Ectodermal cell (in vitro differentiated cells): ENCODE measurements at regions not wholly inside any gene's neighbourhood (a gene's known extent, or its start where the extent isn't known, plus 50 kb on each side); places are given as distances from the start of the nearest gene placed in this dataset.
A peak's percentile ranks its signal among the peaks of the same experiment; 100 is the strongest.

Experiments
- H3K27ac ChIP-seq: 2 replicates; pipeline ENCODE4 v1.7.0; 2013; ENCODE audit warnings: mild to moderate bottlenecking, low read depth, low read length; ENCODE audit not compliant: insufficient read depth, poor library complexity, severe bottlenecking
- H3K27me3 ChIP-seq: 2 replicates; pipeline ENCODE4 v1.7.0; 2013; ENCODE audit warnings: mild to moderate bottlenecking, low read length; ENCODE audit not compliant: insufficient read depth, control insufficient read depth, poor library complexity, severe bottlenecking
- H3K36me3 ChIP-seq: one replicate; pipeline ENCODE4 v1.7.0; 2013; ENCODE audit warnings: low read length; ENCODE audit not compliant: control insufficient read depth, insufficient read depth
- H3K4me1 ChIP-seq: one replicate; pipeline ENCODE4 v1.7.0; 2013; ENCODE audit warnings: low read length; ENCODE audit not compliant: control insufficient read depth, insufficient read depth
- H3K4me3 ChIP-seq: 2 replicates; pipeline ENCODE4 v1.7.0; 2013; ENCODE audit warnings: low read depth, low read length, control low read depth; ENCODE audit not compliant: insufficient read depth
- H3K9me3 ChIP-seq: 2 replicates; pipeline ENCODE4 v1.7.0; 2013; ENCODE audit warnings: mild to moderate bottlenecking, low read length, moderate library complexity; ENCODE audit not compliant: control insufficient read depth
- WGBS, 2 experiments: methylation state at CpG; one replicate each; pipeline ENCODE4 v1.1.7; 2013; ENCODE audit warnings: missing lambda C conversion rate in 2 of 2; 5-methylcytosine and 5-hydroxymethylcytosine counted together

DNA sequence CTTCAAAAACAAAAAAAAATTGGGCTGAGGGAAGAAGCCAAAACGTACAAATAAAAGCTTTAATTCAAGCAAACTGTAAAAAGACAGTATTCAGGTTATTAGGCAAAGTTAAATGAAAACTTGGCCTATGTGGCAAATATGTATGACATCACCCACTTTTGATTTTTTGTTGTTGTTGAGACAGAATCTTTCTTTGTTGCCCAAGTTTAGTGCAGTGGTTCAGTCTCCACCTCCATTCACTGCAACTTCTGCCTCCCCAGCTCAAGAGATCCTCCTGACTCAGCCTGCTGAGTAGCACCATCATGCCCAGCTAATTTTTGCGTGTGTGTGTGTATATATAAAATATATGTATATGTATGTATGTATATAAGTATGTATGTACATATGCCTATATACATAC lies 440.4 kb upstream of the NRXN1 start:
- WGBS, 2 experiments: 90 to 100% methylated on average over 1 of the region's 2 CpGs
- H3K27ac ChIP-seq: no peak overlapping the region

DNA sequence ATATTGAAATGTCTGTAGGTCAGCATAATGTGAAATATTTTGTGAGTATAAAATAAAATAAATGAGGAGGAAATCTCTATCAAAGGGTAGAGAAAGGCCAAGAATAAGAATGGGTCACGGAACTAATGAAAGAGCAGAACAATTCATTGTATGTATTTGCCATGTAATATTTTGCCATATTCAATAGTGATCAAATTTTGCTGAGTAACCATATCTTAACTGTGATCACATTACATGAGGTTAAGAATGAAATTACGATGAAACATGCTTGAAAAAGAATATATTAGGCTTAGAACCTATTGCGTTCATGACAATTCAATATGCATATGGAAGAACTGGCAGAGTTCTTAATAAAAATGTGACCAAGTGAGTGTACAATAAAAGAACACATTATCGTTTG lies 437.2 kb upstream of the NRXN1 start:
- Histone ChIP-seq H3K4me3 (no peak overlapping the region), H3K27ac (no peak overlapping the region), H3K9me3 (no peaks in the 10 kb centered on the region), H3K4me1 (no peaks in the 10 kb centered on the region), H3K27me3 (no peaks in the 10 kb centered on the region), H3K36me3 (no peaks in the 10 kb centered on the region)
- WGBS, 2 experiments: 95 to 100% methylated on average over 3 to 4 of the region's 4 CpGs

More for the DNA sequence above, 440.4 kb upstream of the NRXN1 start:
- Histone ChIP-seq H3K4me3 (no peak overlapping the region), H3K4me1 (no peaks in the 10 kb centered on the region), H3K9me3 (no peaks in the 10 kb centered on the region), H3K27me3 (no peaks in the 10 kb centered on the region), H3K36me3 (no peaks in the 10 kb centered on the region)

GRCh38 chr2:51465326-51465725 lies 433.4 kb upstream of the NRXN1 start:
- no peak overlapping the region for H3K27ac ChIP-seq
- H3K9me3 ChIP-seq: no peaks in the 10 kb centered on the region
- no peaks in the 10 kb centered on the region for H3K27me3 ChIP-seq
- no peaks in the 10 kb centered on the region for H3K36me3 ChIP-seq
- H3K4me1 ChIP-seq: no peaks in the 10 kb centered on the region
- 72 to 74% methylated on average over 4 of the region's 4 CpGs for WGBS, 2 experiments
- no peak overlapping the region for H3K4me3 ChIP-seq

DNA sequence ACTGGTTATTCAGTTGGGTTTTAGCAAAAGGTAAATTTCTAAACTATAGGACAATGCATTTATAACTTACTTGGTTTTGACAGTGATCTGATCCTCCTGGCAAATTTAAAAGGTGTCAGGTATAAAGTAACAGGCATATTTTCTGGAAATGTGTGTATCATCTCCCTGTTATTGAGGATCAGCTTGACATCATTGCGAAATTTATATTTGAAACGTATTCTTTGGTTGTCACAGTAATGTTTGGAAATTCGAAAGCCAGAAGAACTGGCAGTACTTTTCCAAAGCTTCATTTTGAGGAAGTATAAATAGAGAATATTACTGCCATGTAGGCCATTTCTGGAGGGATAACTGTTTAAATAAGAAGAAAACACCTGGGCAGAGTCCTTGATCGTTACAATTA lies 422.2 kb upstream of the NRXN1 start:
- WGBS, 2 experiments: 92 to 96% methylated on average over 4 of the region's 4 CpGs
- H3K27ac ChIP-seq: no peak overlapping the region
- H3K9me3 ChIP-seq: no peaks in the 10 kb centered on the region
- no peak overlapping the region for H3K4me3 ChIP-seq
- H3K4me1 ChIP-seq: no peaks in the 10 kb centered on the region
- no peaks in the 10 kb centered on the region for H3K36me3 ChIP-seq
- H3K27me3 ChIP-seq: no peaks in the 10 kb centered on the region

DNA sequence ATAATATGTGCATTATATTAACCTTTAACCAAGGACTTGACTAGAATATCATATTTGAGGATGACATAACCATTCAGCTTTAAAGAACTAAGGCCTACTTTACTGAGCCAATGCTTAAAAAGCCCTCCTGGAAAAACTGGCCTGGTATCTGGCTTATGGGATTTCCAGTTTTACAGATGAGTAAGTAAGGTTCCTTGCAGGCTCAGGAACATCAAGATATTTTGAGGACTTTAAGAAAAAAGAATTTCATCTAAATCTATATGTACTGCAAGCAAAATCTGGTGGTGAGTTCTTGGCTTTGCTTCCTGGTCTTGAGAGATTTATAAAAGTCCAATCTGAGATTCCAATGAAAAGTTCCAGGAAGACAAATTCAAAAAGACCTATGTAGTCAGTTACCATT lies 417.0 kb upstream of the NRXN1 start:
- Histone ChIP-seq H3K36me3 (no peaks in the 10 kb centered on the region), H3K27me3 (no peaks in the 10 kb centered on the region), H3K4me1 (no peaks in the 10 kb centered on the region), H3K27ac (no peak overlapping the region), H3K4me3 (no peak overlapping the region), H3K9me3 (no peaks in the 10 kb centered on the region)

DNA sequence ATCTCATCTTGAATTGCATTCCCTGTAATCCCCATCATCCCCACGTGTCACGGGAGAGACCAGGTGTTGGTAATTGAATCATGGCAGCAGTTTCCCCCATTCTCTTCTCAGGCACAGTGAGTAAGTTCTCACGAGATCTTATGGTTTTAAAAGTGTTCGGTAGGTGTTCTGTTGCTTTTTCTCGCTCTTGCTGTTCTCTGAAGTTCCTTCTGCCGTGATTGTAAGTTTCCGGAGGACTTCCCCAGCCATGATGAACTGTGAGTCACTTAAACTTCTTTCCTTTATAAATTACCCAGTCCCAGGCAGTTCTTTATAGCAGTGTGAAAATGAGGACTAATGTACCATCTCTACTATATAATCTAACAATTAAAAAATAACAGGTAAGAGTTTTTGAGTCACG lies 409.9 kb upstream of the NRXN1 start:
- Histone ChIP-seq H3K27ac (no peak overlapping the region), H3K4me1 (no peaks in the 10 kb centered on the region), H3K27me3 (no peaks in the 10 kb centered on the region), H3K9me3 (no peaks in the 10 kb centered on the region), H3K36me3 (no peaks in the 10 kb centered on the region), H3K4me3 (no peak overlapping the region)
- whole genome bisulfite sequencing, 2 experiments: 92 to 93% methylated on average over 8 of the region's 8 CpGs

DNA sequence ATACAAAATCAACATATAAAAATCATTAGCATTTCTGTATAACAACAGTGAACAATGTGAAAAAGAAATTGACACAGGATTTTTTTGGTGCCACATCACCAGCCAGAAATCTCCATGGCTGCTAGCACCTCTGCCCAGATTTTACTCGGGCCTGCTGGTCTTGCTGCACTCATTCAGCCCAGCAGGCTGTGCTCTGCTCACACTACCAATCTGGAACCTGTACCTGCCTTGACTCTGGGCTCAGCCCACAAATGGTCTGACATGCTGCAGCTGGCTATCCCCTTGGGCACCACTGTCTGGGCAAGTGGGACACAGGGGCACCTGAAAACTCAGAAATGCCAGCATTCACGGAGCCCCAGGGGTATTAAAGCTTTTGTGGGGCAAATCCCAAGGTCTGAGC lies 392.5 kb upstream of the NRXN1 start:
- H3K27ac ChIP-seq: no peak overlapping the region
- WGBS, 2 experiments: 81% methylated on average over 2 of the region's 2 CpGs
- H3K4me3 ChIP-seq: no peak overlapping the region
- no peaks in the 10 kb centered on the region for H3K9me3 ChIP-seq
- H3K4me1 ChIP-seq: no peaks in the 10 kb centered on the region
- no peaks in the 10 kb centered on the region for H3K36me3 ChIP-seq
- no peaks in the 10 kb centered on the region for H3K27me3 ChIP-seq

- H3K27ac ChIP-seq: no peak overlapping the region
- no peaks in the 10 kb centered on the region for H3K27me3 ChIP-seq
- no peaks in the 10 kb centered on the region for H3K9me3 ChIP-seq
- WGBS, 2 experiments: 64 to 78% methylated on average over 3 of the region's 3 CpGs
- no peaks in the 10 kb centered on the region for H3K4me1 ChIP-seq
- H3K4me3 ChIP-seq: no peak overlapping the region
- no peaks in the 10 kb centered on the region for H3K36me3 ChIP-seq
These were observed 388.6 kb upstream of the NRXN1 start for GRCh38 chr2:51420511-51420910.

GRCh38 chr2:51413726-51414125 lies 381.8 kb upstream of the NRXN1 start:
- 89 to 100% methylated on average over 1 of the region's 1 CpG for WGBS, 2 experiments
- Histone ChIP-seq H3K4me3 (no peak overlapping the region), H3K9me3 (no peaks in the 10 kb centered on the region), H3K27me3 (no peaks in the 10 kb centered on the region), H3K36me3 (no peaks in the 10 kb centered on the region), H3K4me1 (no peaks in the 10 kb centered on the region), H3K27ac (no peak overlapping the region)

GRCh38 chr2:51410331-51410730 lies 378.4 kb upstream of the NRXN1 start:
- WGBS, 2 experiments: 53 to 64% methylated on average over 2 to 3 of the region's 3 CpGs
- no peaks in the 10 kb centered on the region for H3K36me3 ChIP-seq
- no peaks in the 10 kb centered on the region for H3K9me3 ChIP-seq
- H3K4me3 ChIP-seq: no peak overlapping the region
- no peaks in the 10 kb centered on the region for H3K4me1 ChIP-seq
- no peaks in the 10 kb centered on the region for H3K27me3 ChIP-seq
- H3K27ac ChIP-seq: no peak overlapping the region

DNA sequence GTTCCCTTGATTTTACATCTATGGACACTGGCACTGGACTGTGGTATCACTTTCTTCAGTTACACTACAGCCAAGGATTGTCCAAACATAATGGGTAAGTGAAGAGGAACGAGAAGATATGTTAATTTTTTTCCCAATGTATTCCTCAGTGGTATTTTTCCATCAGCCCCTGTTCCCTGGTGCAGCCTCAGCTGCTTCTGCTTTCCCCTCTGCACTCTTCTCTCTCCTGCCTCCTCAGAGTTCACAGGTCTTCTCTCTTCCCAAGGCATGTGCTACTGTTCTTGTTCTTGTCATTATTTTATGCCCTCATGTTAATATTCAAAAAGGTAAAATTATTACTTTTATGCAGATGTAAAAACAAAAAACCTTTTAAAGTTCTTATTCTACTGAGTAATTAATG lies 378.0 kb upstream of the NRXN1 start:
- Histone ChIP-seq H3K27ac (peak overlapping the region; percentile 42), H3K4me1 (no peaks in the 10 kb centered on the region), H3K9me3 (no peaks in the 10 kb centered on the region), H3K36me3 (no peaks in the 10 kb centered on the region), H3K27me3 (no peaks in the 10 kb centered on the region), H3K4me3 (no peak overlapping the region)
- 58 to 67% methylated on average over 1 of the region's 1 CpG for WGBS, 2 experiments
